IMR-90 (cell line): ENCODE measurements at regions not wholly inside any gene's neighbourhood (a gene's known extent, or its start where the extent isn't known, plus 50 kb on each side); places are given as distances from the start of the nearest gene placed in this dataset.

Source experiments
- ATAC-seq: fragments of 200-7000 bp; cut with Tn5 transposase; 2 replicates; pipeline ENCODE4 v1.9.1; 2020; ENCODE audit warnings: low read depth, mild to moderate bottlenecking, moderate library complexity
- BruUV-seq: library from RNA; stranded (reverse); fragments of 400-500 nt; replicated peaks from 2 replicates; lab custom pipeline; 2021; lab: Mats Ljungman, UMichigan
- CTCF ChIA-PET: fragments of 300-600 bp; formaldehyde crosslinking; extraction: SDS; loops from one replicate; lab custom pipeline; 2021; ENCODE audit warnings: antibody characterized with exemption; lab: Yijun Ruan, JAX
- POLR2A ChIA-PET: fragments of 300-600 bp; sonication (Branson Sonifier 250); formaldehyde crosslinking; loops from one replicate; lab custom pipeline; 2022; ENCODE audit warnings: antibody characterized with exemption; ENCODE audit not compliant: unreplicated experiment; lab: Charles Lee
- DNase-seq: peaks from one replicate; pipeline ENCODE4 v3.0.0; 2013
- H2AFZ ChIP-seq: replicated peaks from 2 replicates; pipeline ENCODE3; 2013; ENCODE audit warnings: low read length, mild to moderate bottlenecking; ENCODE audit not compliant: poor library complexity
- H2AK5ac ChIP-seq: 2 replicates; pipeline ENCODE4 v1.6.1; 2013; ENCODE audit warnings: low read depth, low read length, inconsistent platforms
- H2AK9ac ChIP-seq: replicated peaks from 2 replicates; pipeline ENCODE3; 2013; ENCODE audit warnings: mild to moderate bottlenecking, low read depth, low read length, moderate library complexity; ENCODE audit not compliant: poor library complexity
- H2BK120ac ChIP-seq: 2 replicates; pipeline ENCODE4 v1.6.1; 2013; ENCODE audit warnings: low read depth, low read length, inconsistent platforms
- H2BK15ac ChIP-seq: 3 replicates; pipeline ENCODE4 v1.6.1; 2013; ENCODE audit warnings: low read depth, low read length, inconsistent platforms
- H2BK20ac ChIP-seq: 2 replicates; pipeline ENCODE4 v1.6.1; 2013; ENCODE audit warnings: low read depth, mild to moderate bottlenecking, inconsistent platforms, low read length, moderate library complexity
- H2BK5ac ChIP-seq: 2 replicates; pipeline ENCODE4 v1.6.1; 2013; ENCODE audit warnings: mild to moderate bottlenecking, low read depth, low read length, inconsistent platforms; ENCODE audit not compliant: poor library complexity, severe bottlenecking
- H3K14ac ChIP-seq: replicated peaks from 2 replicates; pipeline ENCODE4 v1.6.1; 2013; ENCODE audit warnings: low read depth, low read length, inconsistent platforms
- H3K18ac ChIP-seq: 2 replicates; pipeline ENCODE4 v1.6.1; 2013; ENCODE audit warnings: low read depth, low read length, control low read depth
- H3K23ac ChIP-seq: 2 replicates; pipeline ENCODE4 v1.6.1; 2013; ENCODE audit warnings: low read depth, low read length, inconsistent platforms
- H3K27ac ChIP-seq: 2 replicates; pipeline ENCODE4 v1.5.1; 2013; ENCODE audit warnings: mild to moderate bottlenecking, control low read depth, low read length; ENCODE audit not compliant: insufficient read depth
- H3K27me3 ChIP-seq: 2 replicates; pipeline ENCODE4 v1.6.1; 2013; ENCODE audit warnings: low read length; ENCODE audit not compliant: control insufficient read depth, insufficient read depth
- H3K36me3 ChIP-seq: 2 replicates; pipeline ENCODE4 v1.6.1; 2013; ENCODE audit warnings: low read length, mixed read lengths; ENCODE audit not compliant: control insufficient read depth, insufficient read depth
- H3K4ac ChIP-seq: 2 replicates; pipeline ENCODE4 v1.6.1; 2013; ENCODE audit warnings: low read depth, low read length, inconsistent platforms
- H3K4me1 ChIP-seq: 2 replicates; pipeline ENCODE4 v1.6.1; 2013; ENCODE audit warnings: low read length, mixed read lengths; ENCODE audit not compliant: control insufficient read depth, insufficient read depth
- H3K4me2 ChIP-seq: 2 replicates; pipeline ENCODE4 v1.6.1; 2013; ENCODE audit warnings: low read depth, mild to moderate bottlenecking, control low read depth, low read length, moderate library complexity
- H3K4me3 ChIP-seq: 2 replicates; pipeline ENCODE4 v1.5.1; 2013; ENCODE audit warnings: low read depth, mild to moderate bottlenecking, control low read depth, low read length, moderate library complexity; ENCODE audit not compliant: insufficient read depth
- H3K56ac ChIP-seq: 2 replicates; pipeline ENCODE4 v1.6.1; 2013; ENCODE audit warnings: low read length, inconsistent platforms; ENCODE audit not compliant: insufficient read depth; ENCODE audit errors: extremely low read depth
- H3K79me1 ChIP-seq, 2 experiments: 2 replicates each; pipeline ENCODE4 v1.6.1; 2013; ENCODE audit warnings: low read length in 2 of 2, inconsistent platforms in 1 of 2, low read depth in 1 of 2
- H3K9ac ChIP-seq: 2 replicates; pipeline ENCODE4 v1.6.1; 2013; ENCODE audit warnings: low read depth, low read length, control low read depth
- H3K9me1 ChIP-seq: 2 replicates; pipeline ENCODE4 v1.6.1; 2013; ENCODE audit warnings: low read length, inconsistent platforms; ENCODE audit not compliant: insufficient read depth
- H3K9me3 ChIP-seq: 2 replicates; pipeline ENCODE4 v1.6.1; 2013; ENCODE audit warnings: low read length; ENCODE audit not compliant: control insufficient read depth, insufficient read depth
- H4K20me1 ChIP-seq: 2 replicates; pipeline ENCODE4 v1.6.1; 2013; ENCODE audit warnings: low read length, inconsistent platforms; ENCODE audit not compliant: insufficient read depth
- H4K5ac ChIP-seq: 2 replicates; pipeline ENCODE4 v1.6.1; 2013; ENCODE audit warnings: mild to moderate bottlenecking, low read depth, low read length, control low read depth
- H4K8ac ChIP-seq, 2 experiments: 2 replicates each; pipeline ENCODE4 v1.6.1; 2013; ENCODE audit warnings: low read depth in 2 of 2, low read length in 2 of 2, control low read depth in 1 of 2, inconsistent platforms in 1 of 2
- H4K91ac ChIP-seq: 2 replicates; pipeline ENCODE4 v1.6.1; 2013; ENCODE audit warnings: low read depth, low read length, inconsistent platforms; ENCODE audit not compliant: insufficient read depth
- BHLHE40 ChIP-seq: fragments of 150-350 bp; IDR thresholded peaks from 2 replicates; pipeline ENCODE4 v1.6.1; 2016; ENCODE audit warnings: mild to moderate bottlenecking, low read depth, low read length
- CEBPB ChIP-seq: IDR thresholded peaks from 2 replicates; pipeline ENCODE4 v1.6.1; 2012; ENCODE audit warnings: low read depth, low read length, improper control_type of control experiment
- CHD1 ChIP-seq: IDR thresholded peaks from 2 replicates; pipeline ENCODE4 v1.6.1; 2012; ENCODE audit warnings: low read depth, low read length, improper control_type of control experiment
- CTCF ChIP-seq: conservative IDR thresholded peaks from 2 replicates; pipeline ENCODE4 v1.5.1; 2012; ENCODE audit warnings: mild to moderate bottlenecking, low read depth, low read length, improper control_type of control experiment
- ELK1 ChIP-seq: fragments of 150-350 bp; IDR thresholded peaks from 2 replicates; pipeline ENCODE4 v1.6.1; 2016; ENCODE audit warnings: low read depth, mild to moderate bottlenecking, low read length, moderate library complexity, borderline replicate concordance
- MAFK ChIP-seq: IDR thresholded peaks from 2 replicates; pipeline ENCODE4 v1.6.1; 2012; ENCODE audit warnings: low read depth, low read length, improper control_type of control experiment
- MXI1 ChIP-seq: IDR thresholded peaks from 2 replicates; pipeline ENCODE4 v1.6.1; 2012; ENCODE audit warnings: low read depth, mild to moderate bottlenecking, low read length, moderate library complexity, borderline replicate concordance
- NFE2L2 ChIP-seq: fragments of 150-350 bp; IDR thresholded peaks from 2 replicates; pipeline ENCODE4 v1.6.1; 2016; ENCODE audit warnings: low read depth, mild to moderate bottlenecking, low read length
- POLR2A ChIP-seq: IDR thresholded peaks from 2 replicates; pipeline ENCODE4 v1.6.1; 2012; ENCODE audit warnings: mild to moderate bottlenecking, low read depth, low read length
- RCOR1 ChIP-seq: IDR thresholded peaks from 2 replicates; pipeline ENCODE4 v1.6.1; 2012; ENCODE audit warnings: mild to moderate bottlenecking, low read length, improper control_type of control experiment; ENCODE audit not compliant: insufficient replicate concordance
- RFX5 ChIP-seq: IDR thresholded peaks from 2 replicates; pipeline ENCODE4 v1.8.0; 2012; ENCODE audit warnings: low read depth, mild to moderate bottlenecking, low read length, moderate library complexity
- SMC3 ChIP-seq: fragments of 150-350 bp; IDR thresholded peaks from 2 replicates; pipeline ENCODE4 v1.6.1; 2016; ENCODE audit warnings: low read depth, mild to moderate bottlenecking, antibody characterized with exemption, low read length, moderate library complexity
- WGBS, 2 experiments: methylation state at CpG; one replicate each; pipeline versions ENCODE4 v1.1.5 to v1.1.7; 2013; ENCODE audit warnings: missing lambda C conversion rate in 2 of 2; ENCODE audit not compliant: insufficient read length in 1 of 2; ENCODE audit errors: extremely low coverage in 2 of 2; 5-methylcytosine and 5-hydroxymethylcytosine counted together
- dilution Hi-C: fragments of 300-500 bp; cut with HindIII; formaldehyde crosslinking; loops from one replicate; pipeline ENCODE4 v1.14.3; 2018; ENCODE audit warnings: low sequenced_read_pairs; ENCODE audit not compliant: unreplicated experiment
- in situ Hi-C: fragments of 300-500 bp; cut with MboI; formaldehyde crosslinking; loops from 3 replicates; pipeline ENCODE4 v1.14.3; 2019; ENCODE audit warnings: low sequenced_read_pairs, inconsistent platforms, mixed read lengths
- intact Hi-C: fragments of 100-400 bp; cut with micrococcal nuclease; formaldehyde crosslinking; loops from 2 replicates; pipeline ENCODE4 v1.10.0; 2022

GRCh38 chr3:74129611-74130010 is 484.8 kb downstream of the CNTN3 start:
- BruUV-seq = no TSS peak
- Histone ChIP-seq H3K23ac (no peak overlapping the region), H3K14ac (no peak overlapping the region), H3K56ac (no peak overlapping the region), H2BK5ac (no peak overlapping the region), H3K9ac (no peak overlapping the region), H3K4me2 (no peak overlapping the region), H3K27ac (no peak overlapping the region), H4K20me1 (no peaks in the 10 kb centered on the region), H4K91ac (no peak overlapping the region), H3K18ac (no peak overlapping the region), H2AK9ac (no peak overlapping the region), H2BK20ac (no peak overlapping the region), H3K36me3 (no peaks in the 10 kb centered on the region), H3K27me3 (no peaks in the 10 kb centered on the region), H4K5ac (no peak overlapping the region), H2AK5ac (no peak overlapping the region), H3K4me3 (no peak overlapping the region), H2BK15ac (no peak overlapping the region), H4K8ac (no peak overlapping the region), H2BK120ac (no peak overlapping the region), H2AFZ (no peak overlapping the region), H3K4me1 (no peaks in the 10 kb centered on the region), H3K79me1 (no peaks in the 10 kb centered on the region), H3K9me3 (no peaks in the 10 kb centered on the region), H3K9me1 (no peaks in the 10 kb centered on the region), H3K4ac (no peak overlapping the region)
- CTCF ChIA-PET = no interaction called here
- no peak for ATAC-seq
- TF ChIP-seq CHD1 (no peak), MXI1 (no peak), POLR2A (no peak), RCOR1 (no peak), RFX5 (no peak), CEBPB (no peak), NFE2L2 (no peak), BHLHE40 (no peak), MAFK (no peak), SMC3 (no peak), CTCF (no peak), ELK1 (no peak)
- intact Hi-C loops = no loop called here
- WGBS, 2 experiments = no CpG with 5 or more reads among the region's 2 CpGs
- dilution Hi-C loops = no loop called here
- no peak for DNase-seq
- POLR2A ChIA-PET = no interaction called here
- in situ Hi-C loops = no loop called here
